ENCODE measurements at regions not wholly inside any gene's neighbourhood (a gene's known extent, or its start where the extent isn't known, plus 50 kb on each side); places are given as distances from the start of the nearest gene placed in this dataset.

GRCh38 chr13:63175536-63175935, 1759.9 kb upstream of the PCDH20 start:
- Histone ChIP-seq H3K9me3 (replicated peaks; ENCODE audit: control insufficient read depth, insufficient read depth, low read length) (no peaks in the 10 kb centered on the region), H3K27ac (ENCODE audit: insufficient read depth, low read depth, low read length) (no peak overlapping the region), H3K4me1 (ENCODE audit: control insufficient read depth, extremely low read depth, insufficient read depth, low read length) (no peaks in the 10 kb centered on the region), H3K9me1 (replicated peaks; ENCODE audit: control insufficient read depth, extremely low read depth, insufficient read depth, low read length) (no peaks in the 10 kb centered on the region), H3K9ac (replicated peaks; ENCODE audit: extremely low read depth, insufficient read depth, low read length) (no peak overlapping the region), H3K79me2 (ENCODE audit: control insufficient read depth, insufficient read depth, low read length) (no peaks in the 10 kb centered on the region), H4K20me1 (replicated peaks; ENCODE audit: control insufficient read depth, extremely low read depth, insufficient read depth, low read length) (no peaks in the 10 kb centered on the region), H2AFZ (ENCODE audit: low read depth, low read length) (no peak overlapping the region), H3K4me2 (ENCODE audit: insufficient read depth, low read length) (no peak overlapping the region), H3K27me3 (ENCODE audit: control insufficient read depth in 2 of 2, insufficient read depth in 2 of 2, low read length in 2 of 2) (no peaks in the 10 kb centered on the region), H3K4me3 (replicated peaks in 1 of 3; ENCODE audit: insufficient read depth in 1 of 3, low read depth in 1 of 3, low read length in 3 of 3) (no peak overlapping the region), H3K36me3 (ENCODE audit: control insufficient read depth in 2 of 2, extremely low read depth in 1 of 2, insufficient read depth in 2 of 2, low read length in 2 of 2) (no peaks in the 10 kb centered on the region)
- intact Hi-C loops (cut with micrococcal nuclease) (no loop called here), dilution Hi-C loops (cut with MboI; ENCODE audit: extremely low pct_ligation_motif_present, low sequenced_read_pairs) (no loop called here)
- ChIA-PET POLR2A (no interaction called here), CTCF (no interaction called here)
- BruUV-seq (replicated peaks) = no TSS peak
- TF ChIP-seq EZH2 (IDR thresholded peaks at IDR 0.05; ENCODE audit: borderline replicate concordance, low read depth, low read length, severe bottlenecking) = no peak
- TF ChIP-seq MYC (IDR thresholded peaks at IDR 0.05; ENCODE audit: low read depth, low read length) = no peak
- DNase-seq (ENCODE audit: low read depth, low spot score) (no peak), FAIRE-seq (no peak)

- no peaks in the 10 kb centered on the region for H3K36me3 ChIP-seq (ENCODE audit: control insufficient read depth in 2 of 2, extremely low read depth in 1 of 2, insufficient read depth in 2 of 2, low read length in 2 of 2)
- H3K4me1 ChIP-seq (ENCODE audit: control insufficient read depth, extremely low read depth, insufficient read depth, low read length) = no peaks in the 10 kb centered on the region
- no peak overlapping the region for H3K4me3 ChIP-seq (replicated peaks in 1 of 3; ENCODE audit: insufficient read depth in 1 of 3, low read depth in 1 of 3, low read length in 3 of 3)
- intact Hi-C loops (cut with micrococcal nuclease) (no loop called here), dilution Hi-C loops (cut with MboI; ENCODE audit: extremely low pct_ligation_motif_present, low sequenced_read_pairs) (no loop called here)
- no peak overlapping the region for H3K4me2 ChIP-seq (ENCODE audit: insufficient read depth, low read length)
- POLR2A ChIA-PET = no interaction called here
- H2AFZ ChIP-seq (ENCODE audit: low read depth, low read length) = no peak overlapping the region
- H3K27ac ChIP-seq (ENCODE audit: insufficient read depth, low read depth, low read length) = no peak overlapping the region
- no peaks in the 10 kb centered on the region for H3K27me3 ChIP-seq (ENCODE audit: control insufficient read depth in 2 of 2, insufficient read depth in 2 of 2, low read length in 2 of 2)
- H3K9me1 ChIP-seq (replicated peaks; ENCODE audit: control insufficient read depth, extremely low read depth, insufficient read depth, low read length) = no peaks in the 10 kb centered on the region
- FAIRE-seq (no peak), DNase-seq (ENCODE audit: low read depth, low spot score) (no peak)
- no TSS peak for BruUV-seq (replicated peaks)
- no peaks in the 10 kb centered on the region for H4K20me1 ChIP-seq (replicated peaks; ENCODE audit: control insufficient read depth, extremely low read depth, insufficient read depth, low read length)
- CTCF ChIA-PET = interaction anchor here (1.3 kb wide), 1 partner anchor 21 kb away, joined by 4 read pairs; no protein-coding TSS in a partner anchor
- no peak for TF ChIP-seq GATA2 (IDR thresholded peaks at IDR 0.05; ENCODE audit: insufficient read depth, insufficient read length, low read depth, low read length)
- TF ChIP-seq MYC (IDR thresholded peaks at IDR 0.05; ENCODE audit: low read depth, low read length) = no peak
- TF ChIP-seq JUN (IDR thresholded peaks at IDR 0.05; ENCODE audit: borderline replicate concordance, insufficient read depth, insufficient read length, low read depth) = no peak
- TF ChIP-seq, protein P1, sequence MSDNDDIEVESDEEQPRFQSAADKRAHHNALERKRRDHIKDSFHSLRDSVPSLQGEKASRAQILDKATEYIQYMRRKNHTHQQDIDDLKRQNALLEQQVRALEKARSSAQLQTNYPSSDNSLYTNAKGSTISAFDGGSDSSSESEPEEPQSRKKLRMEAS (IDR thresholded peaks at IDR 0.05; ENCODE audit: insufficient read depth, insufficient read length) = no peak
- TF ChIP-seq EZH2 (IDR thresholded peaks at IDR 0.05; ENCODE audit: borderline replicate concordance, low read depth, low read length, severe bottlenecking) = no peak
- TF ChIP-seq POLR2AphosphoS5 (IDR thresholded peaks at IDR 0.05; ENCODE audit: insufficient read depth, low read depth, low read length) = no peak
- TF ChIP-seq POLR2A (IDR thresholded peaks at IDR 0.05; ENCODE audit: low read depth, low read length) = no peak
- TF ChIP-seq FOS (IDR thresholded peaks at IDR 0.05; ENCODE audit: borderline replicate concordance, insufficient read depth, low read length) = no peak
- TF ChIP-seq, protein P2, sequence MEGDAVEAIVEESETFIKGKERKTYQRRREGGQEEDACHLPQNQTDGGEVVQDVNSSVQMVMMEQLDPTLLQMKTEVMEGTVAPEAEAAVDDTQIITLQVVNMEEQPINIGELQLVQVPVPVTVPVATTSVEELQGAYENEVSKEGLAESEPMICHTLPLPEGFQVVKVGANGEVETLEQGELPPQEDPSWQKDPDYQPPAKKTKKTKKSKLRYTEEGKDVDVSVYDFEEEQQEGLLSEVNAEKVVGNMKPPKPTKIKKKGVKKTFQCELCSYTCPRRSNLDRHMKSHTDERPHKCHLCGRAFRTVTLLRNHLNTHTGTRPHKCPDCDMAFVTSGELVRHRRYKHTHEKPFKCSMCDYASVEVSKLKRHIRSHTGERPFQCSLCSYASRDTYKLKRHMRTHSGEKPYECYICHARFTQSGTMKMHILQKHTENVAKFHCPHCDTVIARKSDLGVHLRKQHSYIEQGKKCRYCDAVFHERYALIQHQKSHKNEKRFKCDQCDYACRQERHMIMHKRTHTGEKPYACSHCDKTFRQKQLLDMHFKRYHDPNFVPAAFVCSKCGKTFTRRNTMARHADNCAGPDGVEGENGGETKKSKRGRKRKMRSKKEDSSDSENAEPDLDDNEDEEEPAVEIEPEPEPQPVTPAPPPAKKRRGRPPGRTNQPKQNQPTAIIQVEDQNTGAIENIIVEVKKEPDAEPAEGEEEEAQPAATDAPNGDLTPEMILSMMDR (IDR thresholded peaks at IDR 0.05; ENCODE audit: extremely low read depth in 1 of 2, insufficient read depth in 1 of 2, low read depth in 1 of 2, low read length in 2 of 2) = no peak
- no peaks in the 10 kb centered on the region for H3K79me2 ChIP-seq (ENCODE audit: control insufficient read depth, insufficient read depth, low read length)
- no peaks in the 10 kb centered on the region for H3K9me3 ChIP-seq (replicated peaks; ENCODE audit: control insufficient read depth, insufficient read depth, low read length)
- no peak overlapping the region for H3K9ac ChIP-seq (replicated peaks; ENCODE audit: extremely low read depth, insufficient read depth, low read length)
Observed at GRCh38 chr13:63167699-63168337, 1752.2 kb upstream of the PCDH20 start.

All from endothelial cell of umbilical vein (primary cell).